Parathyroid adenoma (tissue), 2 donors: ENCODE measurements at regions not wholly inside any gene's neighbourhood (a gene's known extent, or its start where the extent isn't known, plus 50 kb on each side); places are given as distances from the start of the nearest gene placed in this dataset.

Source experiments
- H2AFZ ChIP-seq: fragments of 300-600 bp; sonication (generic); one replicate; pipeline ENCODE4 v1.7.0; 2017; ENCODE audit warnings: antibody characterized with exemption, mild to moderate bottlenecking
- H3K27ac ChIP-seq: fragments of 300-600 bp; sonication (generic); one replicate; pipeline ENCODE4 v1.7.0; 2017
- H3K27me3 ChIP-seq: fragments of 300-600 bp; sonication (generic); one replicate; pipeline ENCODE4 v1.7.0; 2017; ENCODE audit warnings: low read length; ENCODE audit not compliant: control insufficient read depth, insufficient read depth
- H3K36me3 ChIP-seq: fragments of 300-600 bp; sonication (generic); one replicate; pipeline ENCODE4 v1.7.0; 2017; ENCODE audit warnings: low read length; ENCODE audit not compliant: control insufficient read depth, insufficient read depth
- H3K4me1 ChIP-seq: fragments of 300-600 bp; sonication (generic); one replicate; pipeline ENCODE4 v1.7.0; 2017; ENCODE audit warnings: control low read depth
- H3K4me2 ChIP-seq: fragments of 300-600 bp; sonication (generic); one replicate; pipeline ENCODE4 v1.7.0; 2017; ENCODE audit warnings: low read length
- H3K4me3 ChIP-seq: fragments of 300-600 bp; sonication (generic); one replicate; pipeline ENCODE4 v1.7.0; 2017; ENCODE audit warnings: low read depth, low read length
- H3K79me2 ChIP-seq: fragments of 300-600 bp; sonication (generic); one replicate; pipeline ENCODE4 v1.7.0; 2017; ENCODE audit warnings: control low read depth
- H3K9ac ChIP-seq: fragments of 300-600 bp; sonication (generic); one replicate; pipeline ENCODE4 v1.7.0; 2017; ENCODE audit warnings: mild to moderate bottlenecking
- H3K9me3 ChIP-seq: fragments of 300-600 bp; sonication (generic); one replicate; pipeline ENCODE4 v1.7.0; 2017; ENCODE audit warnings: low read length; ENCODE audit not compliant: control insufficient read depth
- TF ChIP-seq, protein P1 (sequence below): fragments of 300-600 bp; sonication (generic); IDR thresholded peaks from one replicate; pipeline ENCODE4 v1.7.0; 2017; ENCODE audit warnings: antibody characterized with exemption, mild to moderate bottlenecking
- donor health status: primary hyperparathyroidism.

GRCh38 chr13:106314417-106314816, 221.0 kb downstream of the EFNB2 start:
- H3K27me3 ChIP-seq: no peaks in the 10 kb centered on the region
- no peak overlapping the region for H3K4me3 ChIP-seq
- TF ChIP-seq, protein P1, sequence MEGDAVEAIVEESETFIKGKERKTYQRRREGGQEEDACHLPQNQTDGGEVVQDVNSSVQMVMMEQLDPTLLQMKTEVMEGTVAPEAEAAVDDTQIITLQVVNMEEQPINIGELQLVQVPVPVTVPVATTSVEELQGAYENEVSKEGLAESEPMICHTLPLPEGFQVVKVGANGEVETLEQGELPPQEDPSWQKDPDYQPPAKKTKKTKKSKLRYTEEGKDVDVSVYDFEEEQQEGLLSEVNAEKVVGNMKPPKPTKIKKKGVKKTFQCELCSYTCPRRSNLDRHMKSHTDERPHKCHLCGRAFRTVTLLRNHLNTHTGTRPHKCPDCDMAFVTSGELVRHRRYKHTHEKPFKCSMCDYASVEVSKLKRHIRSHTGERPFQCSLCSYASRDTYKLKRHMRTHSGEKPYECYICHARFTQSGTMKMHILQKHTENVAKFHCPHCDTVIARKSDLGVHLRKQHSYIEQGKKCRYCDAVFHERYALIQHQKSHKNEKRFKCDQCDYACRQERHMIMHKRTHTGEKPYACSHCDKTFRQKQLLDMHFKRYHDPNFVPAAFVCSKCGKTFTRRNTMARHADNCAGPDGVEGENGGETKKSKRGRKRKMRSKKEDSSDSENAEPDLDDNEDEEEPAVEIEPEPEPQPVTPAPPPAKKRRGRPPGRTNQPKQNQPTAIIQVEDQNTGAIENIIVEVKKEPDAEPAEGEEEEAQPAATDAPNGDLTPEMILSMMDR: no peak
- no peaks in the 10 kb centered on the region for H3K79me2 ChIP-seq
- H3K9me3 ChIP-seq: no peaks in the 10 kb centered on the region
- H2AFZ ChIP-seq: no peak overlapping the region
- no peaks in the 10 kb centered on the region for H3K4me1 ChIP-seq
- H3K9ac ChIP-seq: no peak overlapping the region
- H3K36me3 ChIP-seq: no peaks in the 10 kb centered on the region
- no peak overlapping the region for H3K4me2 ChIP-seq
- H3K27ac ChIP-seq: no peak overlapping the region

GRCh38 chr13:106311004-106311403, 224.5 kb downstream of the EFNB2 start:
- H3K4me3 ChIP-seq: no peak overlapping the region
- no peak overlapping the region for H3K4me2 ChIP-seq
- no peaks in the 10 kb centered on the region for H3K9me3 ChIP-seq
- H3K27ac ChIP-seq: no peak overlapping the region
- H3K4me1 ChIP-seq: no peaks in the 10 kb centered on the region
- no peaks in the 10 kb centered on the region for H3K36me3 ChIP-seq
- H3K27me3 ChIP-seq: no peaks in the 10 kb centered on the region
- no peaks in the 10 kb centered on the region for H3K79me2 ChIP-seq
- H3K9ac ChIP-seq: no peak overlapping the region
- TF ChIP-seq, protein P1: no peak
- H2AFZ ChIP-seq: no peak overlapping the region

GRCh38 chr13:106310291-106310865, 225.1 kb downstream of the EFNB2 start:
- TF ChIP-seq, protein P1: no peak
- H3K27ac ChIP-seq: no peak overlapping the region
- no peak overlapping the region for H3K9ac ChIP-seq
- no peaks in the 10 kb centered on the region for H3K79me2 ChIP-seq
- no peak overlapping the region for H3K4me3 ChIP-seq
- H3K36me3 ChIP-seq: no peaks in the 10 kb centered on the region
- H3K9me3 ChIP-seq: no peaks in the 10 kb centered on the region
- H2AFZ ChIP-seq: no peak overlapping the region
- no peaks in the 10 kb centered on the region for H3K4me1 ChIP-seq
- H3K27me3 ChIP-seq: no peaks in the 10 kb centered on the region
- no peak overlapping the region for H3K4me2 ChIP-seq

DNA sequence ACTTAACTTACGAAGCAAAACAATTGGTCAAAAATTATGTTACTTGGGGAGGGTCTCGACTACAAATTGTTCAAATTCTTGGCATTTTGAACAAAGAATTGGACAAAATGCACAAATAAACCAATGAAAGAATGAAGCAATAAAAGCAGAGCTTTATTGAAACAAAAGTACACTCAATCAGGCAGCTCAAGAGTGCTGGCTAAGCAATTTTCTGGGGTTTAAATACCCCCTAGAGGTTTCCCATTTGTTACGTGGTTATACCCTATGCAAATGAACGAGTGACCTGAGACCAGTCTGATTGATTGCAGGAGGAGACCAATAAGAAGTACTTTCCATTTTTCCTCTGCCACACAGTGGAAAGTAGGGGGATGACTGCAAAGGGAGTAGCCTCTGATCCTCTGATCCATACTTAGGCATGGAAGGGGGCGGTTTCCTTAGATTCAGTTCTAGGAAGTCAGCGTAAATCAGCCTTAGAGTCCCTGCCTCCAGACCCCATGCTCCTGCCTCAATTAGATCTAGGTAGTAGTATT, 228.6 kb downstream of the EFNB2 start:
- no peaks in the 10 kb centered on the region for H3K36me3 ChIP-seq
- H3K27me3 ChIP-seq: no peaks in the 10 kb centered on the region
- no peak overlapping the region for H3K4me2 ChIP-seq
- H3K9ac ChIP-seq: no peak overlapping the region
- no peak overlapping the region for H3K4me3 ChIP-seq
- TF ChIP-seq, protein P1: no peak
- no peak overlapping the region for H2AFZ ChIP-seq
- H3K9me3 ChIP-seq: no peaks in the 10 kb centered on the region
- H3K79me2 ChIP-seq: no peaks in the 10 kb centered on the region
- no peaks in the 10 kb centered on the region for H3K4me1 ChIP-seq
- H3K27ac ChIP-seq: no peak overlapping the region

- Histone ChIP-seq H3K4me1 (no peaks in the 10 kb centered on the region), H3K36me3 (no peaks in the 10 kb centered on the region), H3K4me2 (no peak overlapping the region), H3K27me3 (no peaks in the 10 kb centered on the region), H3K4me3 (no peak overlapping the region), H3K79me2 (no peaks in the 10 kb centered on the region), H3K9ac (no peak overlapping the region), H2AFZ (no peak overlapping the region), H3K9me3 (no peaks in the 10 kb centered on the region), H3K27ac (no peak overlapping the region)
- TF ChIP-seq, protein P1: no peak
Measured at GRCh38 chr13:106302843-106303242, 232.6 kb downstream of the EFNB2 start.
